ENCODE measurements at regions not wholly inside any gene's neighbourhood (a gene's known extent, or its start where the extent isn't known, plus 50 kb on each side); places are given as distances from the start of the nearest gene placed in this dataset.

GRCh38 chr10:71072823-71073210 lies 139.6 kb upstream of the UNC5B start:
- no peak for DNase-seq

- no peak for DNase-seq
These were observed 138.8 kb upstream of the UNC5B start for GRCh38 chr10:71073451-71074175.

DNA sequence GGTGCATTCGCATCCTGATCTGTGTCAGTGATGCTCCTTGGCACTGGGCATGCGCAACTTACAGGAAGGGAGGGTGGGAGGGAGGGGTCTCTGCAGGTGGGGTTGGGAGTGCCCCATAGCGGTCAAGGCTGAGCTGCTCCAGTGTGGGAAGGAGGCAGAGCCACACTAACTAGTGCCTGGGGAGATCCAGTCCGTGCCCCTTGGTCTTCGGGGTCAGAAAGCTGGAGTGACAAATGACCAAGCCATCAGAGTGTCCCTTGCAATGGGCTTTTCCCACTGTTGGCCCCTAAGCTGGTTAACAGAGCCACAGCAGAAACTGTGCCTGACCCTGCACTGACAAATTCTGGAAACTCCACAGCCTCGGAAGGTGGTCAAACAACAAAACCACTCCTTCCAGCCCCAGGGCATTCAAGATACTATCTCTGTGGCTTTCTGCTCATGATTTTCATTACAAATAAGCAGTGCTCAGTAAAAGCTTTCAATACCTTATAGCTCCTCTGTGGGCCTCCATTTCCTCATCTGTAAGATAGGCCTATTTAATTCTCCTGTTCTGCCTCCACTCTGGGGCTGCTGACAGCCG lies 138.1 kb upstream of the UNC5B start:
- no peak for DNase-seq

DNA sequence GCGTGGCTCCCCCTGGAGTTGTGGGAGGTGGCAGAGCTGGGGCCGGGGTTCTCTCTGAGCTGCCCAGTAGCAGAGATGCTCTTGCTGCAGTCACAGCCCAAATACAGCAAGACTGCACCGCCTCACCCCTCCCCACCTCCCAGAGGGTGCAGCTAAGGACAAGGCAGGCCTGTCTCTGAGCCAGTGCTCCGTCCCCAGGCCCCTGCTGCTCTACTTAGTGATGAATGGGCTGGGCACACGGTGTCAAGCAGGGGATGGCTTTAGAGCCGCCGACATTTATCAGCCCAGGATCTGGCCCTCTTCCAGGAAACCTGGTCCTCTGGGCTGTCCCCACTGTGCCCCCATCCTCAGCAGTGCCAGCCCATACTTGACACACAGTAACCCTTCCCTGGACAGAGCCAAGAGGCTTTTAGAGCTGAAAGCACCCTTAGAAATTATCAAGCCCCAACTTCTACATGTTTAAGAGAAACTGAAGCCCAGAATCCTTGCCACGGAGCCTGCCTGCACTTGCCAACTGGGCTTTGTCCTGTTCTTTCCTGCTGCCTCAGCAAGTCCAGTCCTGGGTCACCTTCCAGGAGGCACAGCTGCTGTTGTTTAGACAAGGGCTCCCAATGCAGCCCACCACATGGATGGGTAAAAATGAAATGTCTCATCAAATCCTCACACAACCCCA lies 137.1 kb upstream of the UNC5B start:
- no peak for DNase-seq

DNA sequence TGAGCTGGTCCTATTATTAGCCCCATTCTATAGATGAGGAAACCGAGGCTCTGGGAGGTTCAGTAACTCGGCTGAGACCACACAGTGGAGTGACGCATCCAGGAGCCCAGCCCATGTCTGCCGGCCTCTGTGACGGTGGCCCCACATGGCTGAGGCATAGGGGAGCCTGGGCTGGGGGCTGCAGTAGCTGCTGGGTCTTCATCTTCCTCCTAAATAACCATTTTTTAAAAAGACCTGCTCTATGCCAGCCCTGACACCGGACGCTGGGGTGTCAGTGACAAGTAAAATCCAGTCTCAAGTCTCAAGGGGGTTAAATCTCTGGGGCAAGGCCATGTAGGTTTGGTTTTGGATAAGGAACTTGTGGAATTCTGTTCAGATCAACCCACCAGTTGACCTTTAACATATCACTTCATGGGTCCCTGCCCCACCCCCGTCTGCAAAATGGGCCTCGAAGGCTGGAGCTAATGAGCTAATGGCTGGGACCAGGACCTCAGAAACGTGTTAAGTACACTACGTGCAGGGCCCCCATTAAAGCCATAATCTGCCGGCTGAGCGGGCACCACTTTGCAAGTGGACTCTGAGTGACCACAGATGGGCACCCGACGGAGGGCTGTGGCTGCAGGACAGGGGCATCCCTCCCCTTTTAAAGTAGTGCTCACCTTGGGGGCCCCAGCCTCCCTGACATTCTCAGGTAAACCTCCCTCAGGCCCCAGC lies 136.5 kb upstream of the UNC5B start:
- no peak for DNase-seq

GRCh38 chr10:71076473-71077142 lies 135.8 kb upstream of the UNC5B start:
- DNase-seq = no peak

GRCh38 chr10:71077143-71077581 lies 135.2 kb upstream of the UNC5B start:
- no peak for DNase-seq

GRCh38 chr10:71077796-71078453 lies 134.4 kb upstream of the UNC5B start:
- DNase-seq = no peak

GRCh38 chr10:71078454-71079145 lies 133.8 kb upstream of the UNC5B start:
- DNase-seq = no peak

GRCh38 chr10:71079761-71080380 lies 132.5 kb upstream of the UNC5B start:
- no peak for DNase-seq

GRCh38 chr10:71080381-71081228 lies 131.8 kb upstream of the UNC5B start:
- DNase-seq = no peak

GRCh38 chr10:71081229-71081560 lies 131.2 kb upstream of the UNC5B start:
- no peak for DNase-seq

GRCh38 chr10:71081912-71082311 lies 130.5 kb upstream of the UNC5B start:
- DNase-seq = no peak

DNA sequence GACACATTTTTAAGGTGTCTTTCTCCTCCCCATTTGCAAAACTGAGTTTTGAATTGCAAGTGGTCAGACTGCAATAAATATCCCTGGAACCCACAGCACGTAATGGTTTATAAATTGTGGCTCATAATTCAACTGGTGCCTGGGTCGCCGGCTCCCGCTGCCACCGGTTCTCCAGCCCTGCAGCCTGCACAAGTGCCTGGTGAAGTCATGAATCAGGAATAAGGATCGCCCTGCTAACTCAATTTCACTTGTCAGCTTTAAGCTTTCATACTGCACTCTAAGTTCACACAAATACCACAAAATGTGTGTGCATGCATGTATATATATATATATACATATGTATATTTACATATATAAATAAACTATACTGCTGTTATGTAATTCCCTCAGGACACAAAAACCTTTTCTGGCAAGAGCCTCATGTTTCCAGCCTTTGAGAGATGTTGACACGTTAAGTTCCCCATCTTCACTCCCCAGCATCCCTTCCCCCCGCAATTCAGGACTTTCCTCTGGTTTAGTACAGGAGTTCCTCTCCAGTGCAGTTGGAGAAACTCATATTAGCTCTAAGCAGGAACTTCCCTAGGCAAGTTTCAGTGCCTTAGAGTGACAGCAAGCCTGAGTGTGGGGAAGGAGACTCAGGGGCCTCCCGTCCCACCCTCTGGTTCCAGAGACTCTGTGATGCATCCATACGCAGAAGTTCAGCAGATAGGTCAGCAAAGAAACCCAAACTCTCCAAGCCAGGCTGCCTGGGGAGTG lies 129.2 kb upstream of the UNC5B start:
- no peak for DNase-seq

GRCh38 chr10:71083716-71083975 lies 128.7 kb upstream of the UNC5B start:
- DNase-seq = no peak

- DNase-seq = no peak
These were observed 128.1 kb upstream of the UNC5B start for GRCh38 chr10:71084061-71084817.

- DNase-seq = no peak
These were observed 127.6 kb upstream of the UNC5B start for GRCh38 chr10:71084818-71085126.

DNA sequence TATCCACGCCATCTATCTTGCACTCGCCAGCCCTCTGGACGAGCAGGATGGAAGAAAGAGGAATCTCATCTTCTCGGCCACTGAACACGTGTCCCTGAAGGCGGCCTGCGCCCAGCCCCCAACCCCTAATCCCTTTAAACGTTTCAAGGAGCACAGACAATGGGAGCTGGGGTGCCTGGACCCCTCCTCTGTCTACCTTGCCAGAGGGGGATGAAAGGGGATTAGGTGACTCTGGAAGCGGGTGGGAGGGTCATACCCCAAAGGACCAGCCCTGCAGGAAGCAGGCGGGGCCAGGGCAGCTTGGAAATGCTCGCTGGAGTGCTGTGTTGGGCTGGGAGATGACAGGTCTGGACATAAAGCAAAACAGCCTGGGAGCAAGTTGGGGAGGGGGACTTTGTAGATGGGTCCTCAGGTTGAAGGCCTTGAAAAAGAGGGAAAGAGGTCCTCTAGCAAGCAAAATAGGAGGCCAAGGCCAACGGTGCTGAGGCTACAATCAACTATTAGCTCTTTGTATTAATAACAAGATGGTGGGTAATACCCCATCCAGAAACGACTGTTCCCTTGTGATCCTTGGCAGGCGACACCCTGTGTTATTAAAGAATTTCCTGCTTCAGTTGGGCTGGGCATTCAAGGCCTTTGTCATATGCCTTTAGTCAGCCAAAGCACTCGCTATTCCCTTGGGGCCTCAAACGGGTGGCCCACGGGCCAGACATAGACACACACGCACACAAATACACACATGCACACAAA lies 126.5 kb upstream of the UNC5B start:
- no peak for DNase-seq
